ENCODE measurements at regions not wholly inside any gene's neighbourhood (a gene's known extent, or its start where the extent isn't known, plus 50 kb on each side); places are given as distances from the start of the nearest gene placed in this dataset.

DNA sequence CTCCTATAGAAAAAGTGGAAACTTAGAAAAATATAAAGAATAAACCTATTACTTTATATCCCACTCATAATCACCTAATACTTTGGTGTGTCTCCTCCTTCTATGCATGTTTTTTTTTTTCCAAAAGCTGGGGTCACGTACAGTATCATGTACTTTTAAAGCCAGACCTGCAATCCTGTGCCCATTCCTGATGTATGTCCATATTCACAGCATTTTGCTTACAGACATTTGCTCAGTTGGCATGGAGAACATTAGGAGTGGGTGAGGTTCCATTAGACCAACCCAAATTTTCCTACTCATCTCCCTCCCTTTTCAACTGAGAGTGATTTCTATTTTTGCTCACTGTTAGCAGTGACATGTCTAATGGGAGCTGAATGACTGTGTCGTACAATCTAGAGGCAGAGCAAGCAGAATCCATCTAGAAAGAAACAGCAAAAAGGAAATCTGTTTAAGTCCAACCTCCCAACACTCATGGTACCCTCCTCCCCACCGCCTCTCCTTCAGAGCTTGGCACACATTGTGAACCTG, 195.6 kb upstream of the KLF3 start:
- TF ChIP-seq CTCF (IDR thresholded peaks at IDR 0.05) = no peak
- TF ChIP-seq POLR2A (IDR thresholded peaks at IDR 0.05) = no peak
